Fibroblast of lung (primary cell): ENCODE measurements at regions not wholly inside any gene's neighbourhood (a gene's known extent, or its start where the extent isn't known, plus 50 kb on each side); places are given as distances from the start of the nearest gene placed in this dataset.

Experiments
- DNase-seq, 2 donors: peaks; one replicate each; pipeline versions ENCODE4 v3.0.0 to v3.0.0-alpha.2; 2010; ENCODE audit warnings: low read depth in 2 of 2
- H2AFZ ChIP-seq: 2 replicates; pipeline ENCODE4 v1.5.1; 2012; ENCODE audit warnings: low read length, control low read depth, inconsistent platforms
- H3K27ac ChIP-seq: 2 replicates; pipeline ENCODE4 v1.5.1; 2011; ENCODE audit warnings: low read length, control low read depth; ENCODE audit not compliant: insufficient read depth
- H3K27me3 ChIP-seq: 2 replicates; pipeline ENCODE4 v1.5.1; 2011; ENCODE audit warnings: mild to moderate bottlenecking, low read length; ENCODE audit not compliant: control insufficient read depth, insufficient read depth
- H3K36me3 ChIP-seq: 2 replicates; pipeline ENCODE4 v1.5.1; 2011; ENCODE audit warnings: low read length; ENCODE audit not compliant: control insufficient read depth, insufficient read depth
- H3K4me1 ChIP-seq: 2 replicates; pipeline ENCODE4 v1.5.1; 2011; ENCODE audit warnings: low read length; ENCODE audit not compliant: control insufficient read depth, insufficient read depth; ENCODE audit errors: extremely low read depth
- H3K4me2 ChIP-seq: 2 replicates; pipeline ENCODE4 v1.5.1; 2011; ENCODE audit warnings: low read length, control low read depth; ENCODE audit not compliant: insufficient read depth; ENCODE audit errors: extremely low read depth
- H3K4me3 ChIP-seq, 4 experiments: fragments of 200-600 bp in 1 of 4; sonication (generic) in 1 of 4; replicated peaks in 1 of 4; 2 replicates each; pipeline ENCODE4 v1.5.1; 2011 to 2016; ENCODE audit warnings: low read length in 4 of 4, low read depth in 3 of 4, mild to moderate bottlenecking in 3 of 4, control low read depth in 2 of 4, inconsistent platforms in 1 of 4, mixed read lengths in 1 of 4; ENCODE audit not compliant: insufficient read depth in 1 of 4; ENCODE audit errors: control extremely low read depth in 1 of 4
- H3K79me2 ChIP-seq: 2 replicates; pipeline ENCODE4 v1.5.1; 2012; ENCODE audit warnings: mild to moderate bottlenecking, low read length, inconsistent platforms; ENCODE audit not compliant: control insufficient read depth, insufficient read depth
- H3K9ac ChIP-seq: 2 replicates; pipeline ENCODE4 v1.5.1; 2011; ENCODE audit warnings: mild to moderate bottlenecking, low read length, control low read depth; ENCODE audit not compliant: insufficient read depth
- H3K9me3 ChIP-seq: 2 replicates; pipeline ENCODE4 v1.5.1; 2012; ENCODE audit warnings: low read depth, low read length; ENCODE audit not compliant: control insufficient read depth, insufficient read depth
- H4K20me1 ChIP-seq: 2 replicates; pipeline ENCODE4 v1.5.1; 2011; ENCODE audit warnings: low read length; ENCODE audit not compliant: control insufficient read depth, insufficient read depth; ENCODE audit errors: extremely low read depth
- CTCF ChIP-seq, 2 donors: IDR thresholded peaks in 1 of 2; conservative IDR thresholded peaks in 1 of 2; 1 replicate in 1 of 2; 2 replicates in 1 of 2; pipeline ENCODE4 v1.5.1; 2011 to 2012; ENCODE audit warnings: low read length in 2 of 2, control low read depth in 1 of 2, inconsistent platforms in 1 of 2, low read depth in 1 of 2, mild to moderate bottlenecking in 1 of 2
- EZH2 ChIP-seq: IDR thresholded peaks from 2 replicates; pipeline ENCODE4 v1.5.1; 2012; ENCODE audit warnings: low read length, control low read depth, mild to moderate bottlenecking; ENCODE audit errors: missing control alignments

GRCh38 chr3:105585-105984 lies 91.0 kb upstream of the CHL1 start:
- Histone ChIP-seq H3K79me2 (no peaks in the 10 kb centered on the region), H3K27me3 (no peaks in the 10 kb centered on the region), H3K27ac (no peak overlapping the region), H3K36me3 (no peaks in the 10 kb centered on the region), H3K4me2 (no peak overlapping the region), H3K4me3 (no peak overlapping the region), H4K20me1 (no peaks in the 10 kb centered on the region), H3K9ac (no peak overlapping the region), H3K4me1 (no peaks in the 10 kb centered on the region), H2AFZ (no peak overlapping the region), H3K9me3 (no peaks in the 10 kb centered on the region)
- TF ChIP-seq EZH2 (no peak), CTCF (conservative IDR thresholded peaks at IDR 0.05 in 1 of 2, IDR thresholded peaks at IDR 0.05 in 1 of 2; ENCODE audit: low read depth in 1 of 2, low read length in 2 of 2) (no peak)
- DNase-seq: no peak

GRCh38 chr3:106619-107018 lies 89.9 kb upstream of the CHL1 start:
- DNase-seq: no peak
- Histone ChIP-seq H4K20me1 (no peaks in the 10 kb centered on the region), H3K27me3 (no peaks in the 10 kb centered on the region), H3K4me2 (no peak overlapping the region), H3K9ac (no peak overlapping the region), H3K27ac (no peak overlapping the region), H3K4me3 (no peak overlapping the region), H3K9me3 (no peaks in the 10 kb centered on the region), H3K36me3 (no peaks in the 10 kb centered on the region), H3K79me2 (no peaks in the 10 kb centered on the region), H2AFZ (no peak overlapping the region), H3K4me1 (no peaks in the 10 kb centered on the region)
- no peak for TF ChIP-seq CTCF (conservative IDR thresholded peaks at IDR 0.05 in 1 of 2, IDR thresholded peaks at IDR 0.05 in 1 of 2; ENCODE audit: low read depth in 1 of 2, low read length in 2 of 2)
- no peak for TF ChIP-seq EZH2

GRCh38 chr3:111143-112069 lies 85.2 kb upstream of the CHL1 start:
- H3K9ac ChIP-seq: no peak overlapping the region
- H3K36me3 ChIP-seq: no peaks in the 10 kb centered on the region
- H3K9me3 ChIP-seq: no peaks in the 10 kb centered on the region
- no peak overlapping the region for H3K4me2 ChIP-seq
- no peak for DNase-seq
- H4K20me1 ChIP-seq: no peaks in the 10 kb centered on the region
- no peak overlapping the region for H3K27ac ChIP-seq
- H3K79me2 ChIP-seq: no peaks in the 10 kb centered on the region
- H2AFZ ChIP-seq: no peak overlapping the region
- H3K4me3 ChIP-seq: no peak overlapping the region
- H3K27me3 ChIP-seq: no peaks in the 10 kb centered on the region
- TF ChIP-seq EZH2: no peak
- no peak for TF ChIP-seq CTCF (conservative IDR thresholded peaks at IDR 0.05 in 1 of 2, IDR thresholded peaks at IDR 0.05 in 1 of 2; ENCODE audit: low read depth in 1 of 2, low read length in 2 of 2)
- no peaks in the 10 kb centered on the region for H3K4me1 ChIP-seq
